ENCODE measurements at regions not wholly inside any gene's neighbourhood (a gene's known extent, or its start where the extent isn't known, plus 50 kb on each side); places are given as distances from the start of the nearest gene placed in this dataset.

DNA sequence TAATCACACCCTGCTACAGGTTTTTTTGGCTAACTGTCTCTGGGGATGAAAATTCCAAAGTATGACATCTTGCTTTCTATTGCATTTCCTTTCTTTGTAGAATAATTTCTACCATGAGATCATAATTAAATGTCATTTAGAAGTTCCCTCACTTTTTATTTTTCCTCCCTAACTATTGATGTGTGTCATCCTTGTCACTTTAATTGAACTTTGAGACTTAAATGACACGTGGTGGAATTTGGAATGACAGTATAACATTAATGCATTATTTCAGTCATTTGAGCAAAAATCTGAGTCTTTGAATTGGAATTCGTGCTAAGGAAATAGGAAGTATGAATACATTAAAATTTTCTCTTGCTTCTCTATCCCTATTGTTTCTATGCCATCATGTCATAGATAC is 745.4 kb downstream of the PDHA2 start:
- no peak for TF ChIP-seq ZNF274 (IDR thresholded peaks at IDR 0.05; ENCODE audit: low read depth, low read length)
- no peak for TF ChIP-seq YY1 (IDR thresholded peaks at IDR 0.05; ENCODE audit: insufficient read depth, insufficient read length)
- no peak for TF ChIP-seq SUZ12 (IDR thresholded peaks at IDR 0.05; ENCODE audit: extremely low read depth, insufficient read depth, insufficient read length)
